ENCODE measurements at regions not wholly inside any gene's neighbourhood (a gene's known extent, or its start where the extent isn't known, plus 50 kb on each side); places are given as distances from the start of the nearest gene placed in this dataset.

DNA sequence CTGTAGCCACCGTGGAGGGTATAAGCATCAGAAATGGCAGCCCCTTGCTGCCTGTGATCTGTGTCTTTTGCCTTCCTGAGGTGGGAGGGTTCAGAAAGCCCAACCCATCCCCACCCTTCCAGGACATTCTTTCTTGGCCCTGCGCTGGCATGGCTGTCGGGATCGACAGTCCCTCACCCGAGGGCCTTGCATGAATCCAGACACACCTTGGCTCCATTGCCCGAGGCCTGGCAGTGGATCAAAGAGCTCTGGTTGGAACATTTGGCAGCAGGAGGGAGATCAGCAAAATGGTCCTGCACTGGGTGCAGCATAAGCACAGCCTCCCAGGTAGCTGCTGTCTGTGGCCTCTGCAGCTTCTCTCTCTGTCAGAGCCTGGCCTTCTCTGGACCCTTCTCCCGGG lies 246.6 kb upstream of the MAF start:
- BruUV-seq (replicated peaks) = no TSS peak
- CTCF ChIA-PET = no interaction called here
- no peaks in the 10 kb centered on the region for H3K4me1 ChIP-seq (ENCODE audit: control insufficient read depth, insufficient read depth, low read length)
- ATAC-seq (no peak), DNase-seq (ENCODE audit: low read depth, low spot score) (no peak)
- no peaks in the 10 kb centered on the region for H3K27me3 ChIP-seq (ENCODE audit: control insufficient read depth, insufficient read depth, low read length)
- no peak overlapping the region for H3K27ac ChIP-seq (ENCODE audit: low read length)
- no peaks in the 10 kb centered on the region for H3K9me3 ChIP-seq (ENCODE audit: control insufficient read depth, insufficient read depth, low read depth, low read length)
- TF ChIP-seq, protein P1, sequence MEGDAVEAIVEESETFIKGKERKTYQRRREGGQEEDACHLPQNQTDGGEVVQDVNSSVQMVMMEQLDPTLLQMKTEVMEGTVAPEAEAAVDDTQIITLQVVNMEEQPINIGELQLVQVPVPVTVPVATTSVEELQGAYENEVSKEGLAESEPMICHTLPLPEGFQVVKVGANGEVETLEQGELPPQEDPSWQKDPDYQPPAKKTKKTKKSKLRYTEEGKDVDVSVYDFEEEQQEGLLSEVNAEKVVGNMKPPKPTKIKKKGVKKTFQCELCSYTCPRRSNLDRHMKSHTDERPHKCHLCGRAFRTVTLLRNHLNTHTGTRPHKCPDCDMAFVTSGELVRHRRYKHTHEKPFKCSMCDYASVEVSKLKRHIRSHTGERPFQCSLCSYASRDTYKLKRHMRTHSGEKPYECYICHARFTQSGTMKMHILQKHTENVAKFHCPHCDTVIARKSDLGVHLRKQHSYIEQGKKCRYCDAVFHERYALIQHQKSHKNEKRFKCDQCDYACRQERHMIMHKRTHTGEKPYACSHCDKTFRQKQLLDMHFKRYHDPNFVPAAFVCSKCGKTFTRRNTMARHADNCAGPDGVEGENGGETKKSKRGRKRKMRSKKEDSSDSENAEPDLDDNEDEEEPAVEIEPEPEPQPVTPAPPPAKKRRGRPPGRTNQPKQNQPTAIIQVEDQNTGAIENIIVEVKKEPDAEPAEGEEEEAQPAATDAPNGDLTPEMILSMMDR (IDR thresholded peaks at IDR 0.05) = no peak
- TF ChIP-seq TCF7L2 (IDR thresholded peaks at IDR 0.05; ENCODE audit: low read depth, low read length) (no peak), POLR2AphosphoS5 (IDR thresholded peaks at IDR 0.05; ENCODE audit: low read depth, low read length) (no peak), SIN3A (IDR thresholded peaks at IDR 0.05; ENCODE audit: borderline replicate concordance, insufficient read depth, low read depth, low read length) (no peak)
- TF ChIP-seq, protein P2, sequence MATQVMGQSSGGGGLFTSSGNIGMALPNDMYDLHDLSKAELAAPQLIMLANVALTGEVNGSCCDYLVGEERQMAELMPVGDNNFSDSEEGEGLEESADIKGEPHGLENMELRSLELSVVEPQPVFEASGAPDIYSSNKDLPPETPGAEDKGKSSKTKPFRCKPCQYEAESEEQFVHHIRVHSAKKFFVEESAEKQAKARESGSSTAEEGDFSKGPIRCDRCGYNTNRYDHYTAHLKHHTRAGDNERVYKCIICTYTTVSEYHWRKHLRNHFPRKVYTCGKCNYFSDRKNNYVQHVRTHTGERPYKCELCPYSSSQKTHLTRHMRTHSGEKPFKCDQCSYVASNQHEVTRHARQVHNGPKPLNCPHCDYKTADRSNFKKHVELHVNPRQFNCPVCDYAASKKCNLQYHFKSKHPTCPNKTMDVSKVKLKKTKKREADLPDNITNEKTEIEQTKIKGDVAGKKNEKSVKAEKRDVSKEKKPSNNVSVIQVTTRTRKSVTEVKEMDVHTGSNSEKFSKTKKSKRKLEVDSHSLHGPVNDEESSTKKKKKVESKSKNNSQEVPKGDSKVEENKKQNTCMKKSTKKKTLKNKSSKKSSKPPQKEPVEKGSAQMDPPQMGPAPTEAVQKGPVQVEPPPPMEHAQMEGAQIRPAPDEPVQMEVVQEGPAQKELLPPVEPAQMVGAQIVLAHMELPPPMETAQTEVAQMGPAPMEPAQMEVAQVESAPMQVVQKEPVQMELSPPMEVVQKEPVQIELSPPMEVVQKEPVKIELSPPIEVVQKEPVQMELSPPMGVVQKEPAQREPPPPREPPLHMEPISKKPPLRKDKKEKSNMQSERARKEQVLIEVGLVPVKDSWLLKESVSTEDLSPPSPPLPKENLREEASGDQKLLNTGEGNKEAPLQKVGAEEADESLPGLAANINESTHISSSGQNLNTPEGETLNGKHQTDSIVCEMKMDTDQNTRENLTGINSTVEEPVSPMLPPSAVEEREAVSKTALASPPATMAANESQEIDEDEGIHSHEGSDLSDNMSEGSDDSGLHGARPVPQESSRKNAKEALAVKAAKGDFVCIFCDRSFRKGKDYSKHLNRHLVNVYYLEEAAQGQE (IDR thresholded peaks at IDR 0.05; ENCODE audit: insufficient read depth in 1 of 2, low read depth in 2 of 2, low read length in 1 of 2) = no peak
- in situ Hi-C loops (cut with HindIII; ENCODE audit: low pct_unique_long_range_greater_than_20kb, low sequenced_read_pairs) = no loop called here
- intact Hi-C loops (cut with micrococcal nuclease; ENCODE audit: unreplicated experiment) = no loop called here
- H3K36me3 ChIP-seq (ENCODE audit: control insufficient read depth, insufficient read depth, low read length) = no peaks in the 10 kb centered on the region
- POLR2A ChIA-PET = no interaction called here
- H3K4me3 ChIP-seq (ENCODE audit: low read depth in 2 of 2, low read length in 2 of 2) = no peak overlapping the region

DNA sequence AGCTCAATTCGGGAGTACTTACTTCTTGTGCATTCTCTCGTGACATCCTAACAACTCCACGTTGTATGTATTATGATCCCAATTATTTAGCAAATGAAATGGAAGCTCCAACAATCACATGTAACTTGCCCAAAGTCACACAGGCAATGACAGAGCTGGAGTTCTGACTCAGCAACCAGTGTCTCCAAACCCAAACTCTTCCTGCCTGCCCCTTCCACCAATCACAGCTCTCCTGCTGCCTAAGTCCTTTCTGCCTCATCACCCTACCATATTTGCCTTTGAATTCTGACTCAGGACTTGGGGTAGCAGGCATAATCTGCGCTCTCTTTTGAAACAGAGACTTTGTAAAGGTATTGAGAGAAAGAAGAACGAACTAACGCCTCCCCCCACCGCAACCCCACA lies 245.2 kb upstream of the MAF start:
- no peaks in the 10 kb centered on the region for H3K36me3 ChIP-seq (ENCODE audit: control insufficient read depth, insufficient read depth, low read length)
- ATAC-seq = no peak
- ChIA-PET POLR2A (no interaction called here), CTCF (no interaction called here)
- no peaks in the 10 kb centered on the region for H3K9me3 ChIP-seq (ENCODE audit: control insufficient read depth, insufficient read depth, low read depth, low read length)
- in situ Hi-C loops (cut with HindIII; ENCODE audit: low pct_unique_long_range_greater_than_20kb, low sequenced_read_pairs) (no loop called here), intact Hi-C loops (cut with micrococcal nuclease; ENCODE audit: unreplicated experiment) (no loop called here)
- TF ChIP-seq, protein P1 (IDR thresholded peaks at IDR 0.05) = no peak
- no peak for TF ChIP-seq SIN3A (IDR thresholded peaks at IDR 0.05; ENCODE audit: borderline replicate concordance, insufficient read depth, low read depth, low read length)
- TF ChIP-seq, protein P2 (IDR thresholded peaks at IDR 0.05; ENCODE audit: insufficient read depth in 1 of 2, low read depth in 2 of 2, low read length in 1 of 2) = no peak
- no peak for TF ChIP-seq TCF7L2 (IDR thresholded peaks at IDR 0.05; ENCODE audit: low read depth, low read length)
- H3K4me3 ChIP-seq (ENCODE audit: low read depth in 2 of 2, low read length in 2 of 2) = no peak overlapping the region
- H3K27me3 ChIP-seq (ENCODE audit: control insufficient read depth, insufficient read depth, low read length) = no peaks in the 10 kb centered on the region
- no TSS peak for BruUV-seq (replicated peaks)
- H3K4me1 ChIP-seq (ENCODE audit: control insufficient read depth, insufficient read depth, low read length) = no peaks in the 10 kb centered on the region
- H3K27ac ChIP-seq (ENCODE audit: low read length) = no peak overlapping the region
- DNase-seq (ENCODE audit: low read depth, low spot score) = no peak
